CD4-positive, alpha-beta T cell treated with Interleukin-21 for 1 hour (primary cell): ENCODE measurements at regions not wholly inside any gene's neighbourhood (a gene's known extent, or its start where the extent isn't known, plus 50 kb on each side); places are given as distances from the start of the nearest gene placed in this dataset.
"Not testable (repeated sequence)": the region's sequence is repeated elsewhere in the genome, so short reads cannot be mapped to it uniquely, and the experiment has no call there.

Source experiments
- DNase-seq: peaks from one replicate; pipeline ENCODE4 v3.0.0-alpha.2; 2020

DNA sequence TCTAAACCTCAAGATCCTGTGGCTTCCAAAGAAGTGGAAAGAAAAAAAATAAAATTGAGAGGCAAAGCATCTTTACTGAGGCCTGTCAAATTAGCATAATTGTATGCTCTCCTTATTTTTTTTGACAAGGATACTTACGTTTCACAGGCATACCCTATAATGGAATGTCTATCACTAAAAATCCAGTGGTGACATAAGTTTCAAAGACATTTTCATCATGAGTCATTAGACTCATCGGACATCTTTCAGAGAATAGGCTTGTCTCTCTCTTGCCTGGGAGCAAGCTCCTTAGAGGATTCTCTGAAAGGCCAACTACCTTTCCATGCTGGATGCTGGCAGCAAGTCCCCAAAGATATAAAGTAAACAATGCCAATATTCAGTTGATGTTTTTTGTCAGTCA, 380.7 kb upstream of the STEAP1 start:
- DNase-seq, result no peak

DNA sequence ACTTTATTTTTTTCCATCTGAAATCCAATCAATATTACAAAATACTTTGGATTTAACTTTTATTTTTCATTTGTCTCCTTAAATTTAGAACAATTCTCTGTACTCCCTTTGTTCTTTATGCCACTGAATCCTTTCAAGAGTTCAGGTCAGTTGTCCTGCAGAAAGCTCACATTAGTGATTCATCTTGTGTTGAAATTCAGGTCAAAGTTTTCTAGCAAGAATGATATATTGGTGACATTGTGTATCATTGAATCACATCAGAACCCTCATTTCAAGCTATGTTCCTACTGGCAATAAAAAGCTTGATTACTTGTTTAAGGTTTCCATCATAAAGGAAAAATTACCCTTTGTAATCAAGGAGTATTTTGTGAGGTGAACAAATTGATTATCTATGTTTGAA, 378.8 kb upstream of the STEAP1 start:
- DNase-seq, result no peak

DNA sequence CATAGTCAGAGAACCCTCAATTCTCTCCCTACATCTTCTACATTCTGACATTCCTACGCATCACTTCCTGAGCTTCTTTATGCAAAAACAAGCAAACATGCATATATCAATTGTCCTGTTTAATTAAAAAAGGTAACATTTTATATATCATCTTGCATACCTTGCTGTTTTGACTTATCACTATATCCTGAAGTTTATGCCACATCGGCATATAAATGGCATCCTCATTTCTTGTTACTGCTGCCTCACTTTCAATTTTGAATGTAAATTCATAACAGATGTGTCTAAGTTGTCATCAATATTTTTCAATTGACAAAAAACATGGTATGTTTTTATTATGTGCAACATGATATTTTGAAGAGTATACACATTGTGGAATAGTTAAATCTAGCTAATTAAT, 377.3 kb upstream of the STEAP1 start:
- DNase-seq, result no peak

DNA sequence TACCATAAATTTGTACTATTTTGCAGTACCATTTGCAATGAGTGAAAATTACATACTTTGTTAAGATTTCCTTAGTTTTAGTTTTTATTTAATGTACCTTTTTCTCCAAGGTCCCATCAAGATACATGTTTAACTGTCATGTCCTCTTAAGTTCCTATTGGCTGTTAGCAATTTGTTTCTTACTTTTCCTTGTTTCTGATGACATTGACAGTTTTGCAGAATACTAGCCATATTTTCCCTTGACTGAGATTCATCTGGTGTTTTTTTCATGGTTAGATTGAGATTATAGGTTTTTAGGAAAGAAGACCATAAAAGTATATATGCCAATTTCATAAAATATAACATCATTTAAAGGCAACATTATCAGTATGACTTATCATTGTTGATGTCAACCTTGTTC, 376.8 kb upstream of the STEAP1 start:
- no peak for DNase-seq

DNA sequence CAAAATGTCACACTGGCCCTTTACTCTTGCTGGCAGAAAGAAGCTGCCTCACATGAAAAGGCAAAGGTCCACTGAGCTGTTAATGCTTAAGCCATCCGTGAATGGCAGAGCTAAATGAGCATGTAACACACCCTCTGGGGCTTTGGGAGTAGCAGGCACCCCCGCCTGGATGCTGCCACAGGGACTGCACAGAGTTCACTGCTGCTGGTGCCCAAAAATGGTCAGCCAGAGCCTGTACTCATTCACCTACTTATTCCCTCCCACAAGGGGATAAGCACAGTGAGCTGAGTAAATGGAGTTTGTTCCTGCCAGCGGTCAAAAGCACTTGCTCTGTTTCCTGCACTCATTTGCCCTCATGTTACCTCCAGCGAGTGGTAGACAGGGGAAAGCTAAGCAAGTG, 374.0 kb upstream of the STEAP1 start:
- DNase-seq, result no peak

DNA sequence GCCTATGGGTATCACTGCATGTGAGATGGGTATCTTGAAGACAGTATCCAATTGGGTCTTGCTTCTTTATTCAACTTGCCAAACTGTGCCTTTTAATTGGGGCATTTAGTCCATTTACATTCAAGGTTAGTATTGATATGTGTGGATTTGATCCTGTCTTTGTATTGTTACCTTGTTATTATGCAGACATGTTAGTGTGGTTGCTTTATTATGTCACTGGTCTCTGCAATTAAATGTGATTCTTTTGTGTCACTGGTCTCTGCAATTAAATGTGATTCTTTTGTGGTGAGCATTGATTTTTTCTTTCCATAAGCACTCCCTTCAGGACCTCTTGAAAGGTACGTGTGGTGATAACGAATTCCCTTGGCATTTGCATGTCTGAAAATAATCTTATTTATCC, 357.8 kb upstream of the STEAP1 start:
- no peak for DNase-seq

DNA sequence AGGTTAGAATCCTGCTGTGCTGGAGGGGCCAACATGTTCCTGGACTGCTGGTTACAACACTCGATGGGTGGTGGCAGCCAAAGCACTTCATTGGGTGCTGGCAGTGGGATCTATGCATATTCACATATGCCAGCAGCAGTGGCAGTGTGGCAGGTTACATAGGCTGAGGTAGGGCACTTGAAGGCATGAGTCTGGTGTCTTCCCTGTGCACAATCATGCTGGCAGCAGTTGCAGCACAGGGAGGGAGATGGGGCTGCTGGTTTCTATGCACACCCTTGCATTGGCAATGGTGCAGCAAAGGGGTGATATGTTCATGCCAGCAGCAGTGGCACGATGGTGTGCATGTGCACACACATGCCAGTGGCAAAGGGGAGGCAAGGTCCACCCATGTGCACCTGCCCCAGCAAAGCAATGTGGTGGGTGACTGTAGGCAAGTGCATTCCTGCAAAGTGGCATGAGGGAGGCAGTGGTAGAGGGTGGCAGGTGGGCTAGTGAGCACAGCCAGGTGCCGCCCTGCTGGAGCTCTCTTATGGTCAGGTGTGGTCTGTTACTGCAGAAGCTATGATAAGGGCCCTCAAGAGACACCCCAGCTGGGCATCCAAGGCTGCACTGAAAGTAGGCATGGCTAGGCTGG, 356.2 kb upstream of the STEAP1 start:
- no peak for DNase-seq

DNA sequence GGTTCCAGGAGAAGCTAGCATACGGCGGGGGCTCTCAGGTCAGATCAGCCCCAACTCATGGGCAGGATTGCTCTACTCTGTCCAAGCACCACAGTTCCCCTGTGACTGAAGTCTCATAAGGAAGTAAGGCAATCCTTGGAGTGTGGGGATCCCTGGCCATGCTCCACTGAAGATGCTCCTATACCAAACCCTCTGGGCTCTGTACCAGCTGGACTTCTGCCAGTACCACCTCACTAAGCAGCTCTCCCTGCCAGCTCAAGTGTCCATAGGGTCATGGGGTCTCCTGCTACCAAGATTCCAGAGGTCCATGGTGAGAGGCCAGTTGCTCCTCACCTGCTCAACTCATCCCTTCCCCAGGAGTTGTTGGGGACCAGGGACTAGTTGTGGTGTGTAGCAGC, 355.7 kb upstream of the STEAP1 start:
- DNase-seq, result no peak

DNA sequence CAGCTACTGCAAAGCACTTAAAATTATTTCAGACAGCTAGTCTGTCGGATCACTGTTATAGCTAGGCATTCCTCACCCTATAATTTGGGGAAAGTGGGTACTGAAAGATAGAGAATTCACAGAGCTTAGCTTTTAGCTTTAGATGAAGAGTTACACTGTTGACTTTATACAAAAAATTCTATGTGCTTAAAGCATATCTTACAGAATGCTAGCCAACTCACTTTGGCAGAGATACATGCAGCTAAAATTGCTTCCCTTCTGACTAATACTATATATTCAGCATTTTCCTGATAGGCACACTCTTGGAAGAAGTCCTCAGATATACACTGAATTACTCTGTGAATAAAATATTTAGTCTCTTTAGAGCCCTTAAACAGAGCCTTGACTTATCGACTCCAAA, 353.5 kb upstream of the STEAP1 start:
- no peak for DNase-seq

DNA sequence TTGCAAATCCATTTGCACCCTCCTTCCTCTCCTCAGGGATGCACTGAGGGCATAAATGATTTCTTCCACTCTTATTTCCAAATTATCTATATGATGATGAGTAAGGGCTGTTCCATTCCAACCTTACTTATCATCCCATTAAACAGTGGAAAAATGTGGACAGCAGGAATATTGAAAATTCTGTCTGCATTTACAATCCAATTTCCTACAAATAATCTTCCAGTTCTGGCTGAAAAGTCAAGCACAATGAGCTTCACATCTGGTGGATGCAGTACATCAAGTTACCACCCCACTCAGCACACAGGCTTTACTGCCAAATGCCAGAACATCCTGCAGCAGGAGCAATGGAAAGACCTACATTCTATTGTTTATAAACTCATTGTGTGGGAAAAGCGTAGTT, 345.0 kb upstream of the STEAP1 start:
- DNase-seq, result no peak

DNA sequence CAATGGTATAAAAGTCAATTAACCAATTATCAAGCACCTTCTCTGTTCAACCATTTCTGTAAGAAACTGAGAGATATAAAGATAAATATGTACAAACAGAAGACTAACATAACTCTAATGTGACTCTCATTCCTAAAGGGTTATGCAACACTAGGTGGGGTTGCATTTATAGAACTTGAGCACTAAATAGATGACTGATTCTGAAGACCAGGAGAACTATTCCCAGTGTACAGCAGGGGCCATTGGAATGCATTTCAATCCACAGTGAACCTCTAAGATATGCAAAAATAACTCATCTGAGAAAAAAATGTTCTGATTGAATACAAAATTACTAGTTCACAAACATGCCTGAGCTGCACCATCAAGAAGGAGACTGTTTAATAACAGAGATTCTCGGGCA, 341.2 kb upstream of the STEAP1 start:
- no peak for DNase-seq

DNA sequence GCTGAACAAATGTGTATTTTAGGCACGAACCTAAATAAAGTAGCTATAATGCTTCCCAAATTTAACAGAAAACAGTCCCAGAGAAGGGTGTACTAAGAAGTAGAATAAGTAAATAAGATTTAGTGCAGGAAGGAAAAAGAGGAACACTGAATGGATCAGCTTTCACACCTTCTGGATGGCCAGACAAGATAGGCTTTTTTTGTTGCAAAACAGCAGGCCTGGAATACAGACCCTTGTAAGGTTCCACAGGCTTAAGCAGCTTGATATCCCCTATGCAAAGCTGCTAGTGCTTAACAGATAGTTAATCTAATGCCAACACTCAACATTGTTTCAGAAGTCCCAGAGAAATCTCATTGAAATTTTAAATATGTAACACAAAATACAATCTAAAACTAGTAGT, 328.1 kb upstream of the STEAP1 start:
- DNase-seq, result no peak

DNA sequence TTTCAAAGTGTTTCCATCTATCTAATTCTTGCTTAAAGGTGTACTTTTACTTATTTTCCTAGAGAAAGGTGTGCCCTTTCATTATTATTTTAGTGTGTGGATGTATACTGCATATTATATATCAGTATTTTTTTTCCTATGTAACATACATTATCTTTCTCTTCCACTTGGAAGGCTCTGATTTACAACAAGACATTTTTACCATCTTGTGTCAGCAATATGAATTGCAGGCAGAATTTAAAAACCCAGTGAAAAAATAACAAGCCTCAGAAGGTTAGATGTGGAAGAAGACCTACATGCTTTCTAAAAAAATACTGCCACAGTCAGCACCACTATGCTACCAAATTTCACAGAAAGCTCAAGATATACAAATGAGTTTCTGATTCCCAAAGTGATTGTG, 327.7 kb upstream of the STEAP1 start:
- no peak for DNase-seq

DNA sequence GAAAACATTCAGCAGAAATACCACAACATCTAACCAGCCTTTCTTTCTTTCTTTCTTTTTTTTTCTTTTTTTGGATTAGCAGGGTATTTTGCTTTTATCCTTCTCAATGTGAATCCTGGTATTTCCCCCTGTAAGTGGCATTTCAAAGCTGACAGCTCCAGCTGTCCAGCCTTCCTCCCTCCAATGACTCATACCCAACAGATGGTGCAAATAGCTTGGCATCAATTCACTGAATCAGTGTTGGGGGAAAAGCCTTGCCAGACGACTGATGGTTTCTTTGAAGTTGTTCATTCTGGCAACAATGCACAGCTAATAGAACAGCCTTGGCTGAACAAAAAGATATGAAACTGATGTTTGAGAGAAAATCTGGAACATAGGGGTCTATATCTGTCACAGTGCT, 316.8 kb upstream of the STEAP1 start:
- DNase-seq, result no peak

DNA sequence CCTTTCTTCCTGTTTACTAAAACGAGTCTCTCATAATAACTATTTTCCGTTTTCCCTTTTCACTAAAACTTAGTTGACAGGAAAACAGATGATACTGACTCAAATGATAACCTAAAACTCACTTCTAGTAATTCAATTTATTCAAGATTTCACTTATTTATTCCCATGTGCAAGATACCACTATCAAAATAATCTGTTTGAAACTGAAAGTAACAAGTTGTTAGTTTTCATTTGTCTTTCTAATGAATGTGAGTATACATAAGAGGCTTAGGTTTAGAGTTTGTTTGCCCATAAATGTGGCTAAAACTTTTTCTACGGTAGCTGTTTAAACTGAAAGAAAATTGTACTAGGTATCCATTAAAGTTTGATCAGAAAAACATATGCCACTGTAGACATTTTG, 314.9 kb upstream of the STEAP1 start:
- DNase-seq, result no peak

DNA sequence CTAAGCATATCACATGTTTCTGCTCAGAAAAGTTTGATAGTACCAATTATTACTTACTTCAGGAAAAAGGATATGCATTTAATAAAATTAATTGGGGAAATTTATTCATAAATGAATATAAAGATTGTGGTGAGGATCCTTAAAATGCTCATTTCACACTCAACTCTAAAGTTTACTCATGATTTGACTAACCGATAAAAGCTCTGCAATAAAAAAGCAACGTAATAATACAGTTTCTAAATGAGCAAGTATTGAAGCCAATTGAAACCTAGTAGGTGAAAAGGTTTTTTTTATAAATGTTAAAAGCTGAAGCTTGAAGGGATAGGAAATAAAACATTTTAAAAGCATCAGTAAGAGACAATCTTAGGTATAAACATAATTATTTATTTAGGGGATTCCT, 308.3 kb upstream of the STEAP1 start:
- no peak for DNase-seq

DNA sequence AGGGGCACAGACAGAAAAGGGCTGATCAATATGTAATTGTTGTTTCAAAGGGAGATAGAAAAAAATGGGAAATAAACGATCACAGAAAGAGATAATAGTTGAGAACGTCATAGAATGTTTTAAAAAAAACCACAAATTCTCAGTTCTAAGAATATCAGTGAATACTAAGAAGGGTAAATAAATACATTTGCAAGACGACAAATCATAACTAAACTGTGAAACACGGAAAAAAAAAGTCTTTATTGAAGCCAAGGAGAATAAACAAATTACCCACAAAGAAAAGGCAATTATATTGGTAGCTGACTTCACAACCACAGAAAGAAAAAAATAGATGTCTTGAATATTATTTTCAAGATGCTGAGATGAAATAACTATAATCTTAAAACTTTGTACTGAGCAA, 305.2 kb upstream of the STEAP1 start:
- DNase-seq, result no peak

DNA sequence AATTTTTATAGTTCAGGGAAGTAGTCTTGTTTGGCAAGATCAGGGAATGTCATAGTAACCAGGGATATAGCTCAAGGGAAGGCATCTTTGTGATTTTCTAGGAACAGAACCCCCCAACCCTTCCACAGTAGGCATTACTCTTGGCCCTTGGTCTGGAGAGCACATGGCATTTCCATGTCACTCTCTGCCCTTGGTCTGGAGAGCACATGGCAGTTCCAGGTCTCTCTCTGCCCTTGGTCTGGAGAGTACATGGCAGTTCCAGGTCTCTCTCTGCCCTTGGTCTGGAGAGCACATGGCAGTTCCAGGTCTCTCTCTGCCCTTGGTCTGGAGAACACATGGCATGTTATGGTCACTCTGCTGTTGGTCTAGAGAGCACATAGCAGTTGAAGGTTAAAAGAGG, 297.2 kb upstream of the STEAP1 start:
- not testable (repeated sequence) for DNase-seq

DNA sequence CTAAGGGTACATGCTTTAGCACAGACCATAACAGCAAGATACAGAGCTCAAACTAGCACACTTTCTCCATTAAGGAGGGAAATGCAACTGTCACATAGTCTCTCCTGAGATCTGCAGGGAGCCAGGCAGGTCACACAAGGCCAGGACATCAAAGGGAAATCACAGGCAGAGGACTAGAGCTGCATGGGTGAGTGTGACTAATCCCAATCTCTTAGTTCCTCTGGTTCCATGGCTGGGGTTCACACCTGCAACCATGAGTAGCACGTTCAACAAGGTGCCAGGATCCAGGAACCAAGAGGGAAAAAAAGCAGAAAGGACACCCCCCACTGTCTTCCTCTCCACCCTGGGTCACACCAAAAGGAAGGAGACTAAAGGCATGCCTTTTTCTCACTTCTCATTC, 296.5 kb upstream of the STEAP1 start:
- no peak for DNase-seq

DNA sequence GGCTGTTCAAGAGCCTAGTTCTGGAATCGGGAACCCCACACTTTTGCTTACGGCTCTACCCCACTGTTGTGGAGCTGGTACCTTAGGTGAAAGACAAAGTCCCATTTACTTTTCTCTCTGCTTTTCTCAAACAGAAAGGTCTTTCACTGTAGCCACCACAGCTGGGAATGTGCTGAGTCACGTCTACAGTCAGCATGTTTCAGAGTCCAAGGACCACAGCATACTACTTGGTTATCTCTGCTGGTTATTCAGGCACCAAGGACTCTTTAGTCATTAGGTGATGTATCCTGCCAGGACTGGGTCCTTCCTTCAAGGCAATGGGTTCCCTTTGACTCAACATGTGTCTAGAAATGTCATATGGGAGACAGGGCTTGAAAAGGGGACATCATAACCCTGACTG, 266.8 kb upstream of the STEAP1 start:
- DNase-seq, result no peak

DNA sequence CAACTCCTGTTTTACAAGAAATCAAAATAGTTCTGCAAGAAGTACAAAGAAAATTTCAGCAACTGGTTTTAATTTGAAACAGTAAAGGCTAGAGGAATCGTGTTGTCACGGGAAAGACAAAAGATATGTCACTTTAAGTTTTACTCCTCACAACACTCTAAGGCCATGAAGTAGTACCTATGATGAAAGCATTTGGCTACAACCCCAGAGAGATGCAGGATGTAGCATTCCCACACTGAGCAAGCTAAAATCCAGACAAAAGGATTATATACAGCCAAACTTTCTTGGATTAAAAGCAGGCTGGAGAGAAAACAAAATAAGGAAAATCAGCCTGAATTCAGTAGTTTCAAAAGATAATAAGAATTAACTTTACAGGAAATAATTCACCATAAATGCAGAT, 245.5 kb upstream of the STEAP1 start:
- DNase-seq, result no peak

DNA sequence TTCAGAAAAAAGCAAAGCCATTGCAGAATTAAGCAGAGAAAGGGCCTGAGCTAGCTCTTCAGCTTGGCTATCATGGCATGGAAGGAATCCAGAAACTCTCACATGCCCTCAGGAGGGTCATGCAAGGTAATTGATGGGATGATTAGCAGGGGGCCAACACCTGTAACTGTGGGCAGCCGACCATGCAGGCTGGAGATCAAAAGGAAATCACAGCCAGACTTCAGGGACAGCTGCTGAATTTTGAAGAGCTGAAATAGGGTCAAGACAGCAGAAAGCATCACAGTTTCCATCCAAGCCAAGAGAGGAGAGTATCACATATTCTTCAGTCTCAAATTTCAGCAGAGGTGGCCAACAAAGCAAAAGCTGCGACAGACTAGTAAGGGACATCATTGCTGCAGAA, 239.6 kb upstream of the STEAP1 start:
- no peak for DNase-seq

DNA sequence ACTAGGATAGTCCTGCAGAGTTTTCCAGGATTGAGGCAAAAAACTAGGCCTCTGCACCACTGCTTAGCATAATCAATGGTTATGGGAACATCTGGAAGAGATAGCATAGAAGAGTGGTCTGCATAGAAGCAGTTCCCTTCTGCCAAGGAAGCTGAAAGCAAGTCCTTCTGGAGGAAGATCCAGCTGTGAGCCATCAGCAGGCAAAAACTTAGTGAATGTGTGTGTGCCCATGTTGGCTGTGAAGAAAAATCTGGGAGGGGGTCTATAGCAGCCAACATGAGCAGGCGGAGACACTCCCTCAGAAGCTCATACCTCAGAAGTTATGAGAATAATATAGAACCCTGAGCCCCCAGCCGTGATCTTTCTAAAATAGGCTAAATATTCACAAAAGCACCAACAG, 228.1 kb upstream of the STEAP1 start:
- no peak for DNase-seq

DNA sequence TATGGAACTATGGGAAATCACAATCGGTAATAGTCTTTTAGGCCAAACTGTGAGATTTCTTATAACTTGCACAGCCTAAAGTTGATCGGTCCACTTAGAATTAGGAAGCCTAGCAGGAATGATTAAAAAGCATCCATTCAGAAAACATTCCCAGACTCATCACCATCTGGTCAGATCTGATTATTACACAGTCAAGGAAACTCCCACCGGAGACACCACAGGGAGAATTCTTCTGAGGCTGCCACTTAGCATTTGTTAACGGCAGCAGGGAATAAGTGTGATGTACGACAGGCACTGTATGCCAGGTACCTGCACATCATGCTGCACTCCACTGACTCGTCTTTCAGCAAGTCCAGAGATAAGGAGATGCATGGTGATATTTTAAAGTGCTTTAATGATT, 227.6 kb upstream of the STEAP1 start:
- DNase-seq, result no peak

DNA sequence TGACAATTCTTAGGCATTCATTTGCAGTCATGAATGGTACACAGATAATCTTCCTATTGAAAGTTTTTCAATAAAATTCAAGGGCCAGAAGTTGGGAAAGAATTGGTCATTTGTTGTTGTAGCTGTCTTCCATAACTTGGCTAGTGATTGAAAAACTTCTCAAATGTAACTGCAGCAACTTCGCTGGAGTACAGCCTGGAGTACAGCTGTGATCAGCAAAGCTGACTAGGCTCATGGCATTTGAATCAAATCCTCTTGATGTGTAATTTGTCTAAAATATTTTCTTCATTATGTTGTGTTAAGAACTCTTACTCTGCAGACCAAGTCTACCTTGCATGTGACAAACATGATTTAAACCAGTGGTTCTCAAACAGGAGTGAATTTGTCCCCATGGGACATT, 226.5 kb upstream of the STEAP1 start:
- no peak for DNase-seq

DNA sequence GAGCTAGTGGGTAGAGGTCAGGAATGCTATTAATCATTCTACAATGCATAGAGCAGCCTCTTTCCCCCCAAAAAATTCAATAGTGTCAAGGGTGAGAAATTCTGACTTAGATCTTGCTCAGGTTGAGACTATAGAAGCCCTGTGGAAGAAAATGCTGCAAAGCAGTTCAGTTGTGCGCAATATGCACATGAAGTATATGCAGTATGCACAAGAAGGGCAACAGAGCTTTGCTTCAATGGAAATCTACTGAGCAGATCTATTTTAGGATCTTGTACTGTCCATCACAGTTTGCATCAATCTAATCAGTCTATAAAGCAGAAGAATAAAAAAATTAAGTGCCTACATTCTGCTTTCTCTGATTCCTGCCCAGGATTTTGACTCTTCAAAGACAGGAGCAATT, 225.8 kb upstream of the STEAP1 start:
- DNase-seq, result no peak
